H9 (cell line): ENCODE measurements at regions not wholly inside any gene's neighbourhood (a gene's known extent, or its start where the extent isn't known, plus 50 kb on each side); places are given as distances from the start of the nearest gene placed in this dataset.

Experiments
- DNase-seq: peaks from one replicate; pipeline ENCODE4 v3.0.0-alpha.2; 2017
- H2AFZ ChIP-seq: one replicate; pipeline ENCODE4 v1.6.1; 2013; ENCODE audit warnings: mild to moderate bottlenecking, low read length, control low read depth, moderate library complexity
- H2AK5ac ChIP-seq: 2 replicates; pipeline ENCODE4 v1.6.1; 2013; ENCODE audit warnings: low read length, control low read depth, mixed read lengths; ENCODE audit not compliant: insufficient read length
- H2BK120ac ChIP-seq: one replicate; pipeline ENCODE4 v1.6.1; 2013; ENCODE audit warnings: low read depth, mild to moderate bottlenecking, low read length, control low read depth, inconsistent platforms; ENCODE audit not compliant: poor library complexity, severe bottlenecking
- H2BK12ac ChIP-seq: 2 replicates; pipeline ENCODE4 v1.6.1; 2013; ENCODE audit warnings: low read length, control low read depth, mixed read lengths, low read depth; ENCODE audit not compliant: insufficient read length
- H2BK15ac ChIP-seq: 2 replicates; pipeline ENCODE4 v1.6.1; 2013; ENCODE audit warnings: low read depth, low read length, control low read depth
- H2BK20ac ChIP-seq: one replicate; pipeline ENCODE4 v1.6.1; 2013; ENCODE audit warnings: low read depth, mild to moderate bottlenecking, low read length, control low read depth, inconsistent platforms; ENCODE audit not compliant: poor library complexity, severe bottlenecking
- H2BK5ac ChIP-seq: 2 replicates; pipeline ENCODE4 v1.6.1; 2013; ENCODE audit warnings: low read length, control low read depth, mixed read lengths; ENCODE audit not compliant: insufficient read length
- H3K14ac ChIP-seq: 2 replicates; pipeline ENCODE4 v1.6.1; 2013; ENCODE audit warnings: low read length, control low read depth; ENCODE audit not compliant: insufficient read depth
- H3K18ac ChIP-seq: 2 replicates; pipeline ENCODE4 v1.6.1; 2013; ENCODE audit warnings: low read depth, mild to moderate bottlenecking, mixed read lengths, low read length, control low read depth; ENCODE audit not compliant: insufficient read length
- H3K23ac ChIP-seq: 2 replicates; pipeline ENCODE4 v1.6.1; 2013; ENCODE audit warnings: low read length, control low read depth, mixed read lengths, low read depth; ENCODE audit not compliant: insufficient read length
- H3K23me2 ChIP-seq: 2 replicates; pipeline ENCODE4 v1.6.1; 2013; ENCODE audit warnings: low read depth, mild to moderate bottlenecking, mixed read lengths, low read length, control low read depth; ENCODE audit not compliant: insufficient read length, poor library complexity, severe bottlenecking
- H3K27ac ChIP-seq: 2 replicates; pipeline ENCODE4 v1.5.1; 2013; ENCODE audit warnings: low read length, control low read depth, mixed read lengths, low read depth; ENCODE audit not compliant: insufficient read length
- H3K27me3 ChIP-seq: 2 replicates; pipeline ENCODE4 v1.6.1; 2013; ENCODE audit warnings: low read length, control low read depth, inconsistent platforms; ENCODE audit not compliant: insufficient read depth
- H3K4ac ChIP-seq: 2 replicates; pipeline ENCODE4 v1.6.1; 2013; ENCODE audit warnings: low read depth, mild to moderate bottlenecking, control low read depth, inconsistent platforms, low read length, moderate library complexity
- H3K4me1 ChIP-seq: 2 replicates; pipeline ENCODE4 v1.6.1; 2013; ENCODE audit warnings: low read length, control low read depth, inconsistent platforms; ENCODE audit not compliant: insufficient read depth
- H3K4me2 ChIP-seq: 2 replicates; pipeline ENCODE4 v1.6.1; 2013; ENCODE audit warnings: low read length, control low read depth, mixed read lengths; ENCODE audit not compliant: insufficient read length, insufficient read depth
- H3K56ac ChIP-seq: 2 replicates; pipeline ENCODE4 v1.6.1; 2013; ENCODE audit warnings: low read depth, mild to moderate bottlenecking, mixed read lengths, low read length, control low read depth; ENCODE audit not compliant: insufficient read length
- H3K79me1 ChIP-seq: 2 replicates; pipeline ENCODE4 v1.6.1; 2013; ENCODE audit warnings: low read depth, mild to moderate bottlenecking, moderate library complexity, low read length, control low read depth, inconsistent platforms; ENCODE audit not compliant: insufficient read depth, poor library complexity, severe bottlenecking
- H3K79me2 ChIP-seq: 2 replicates; pipeline ENCODE4 v1.6.1; 2013; ENCODE audit warnings: low read length, control low read depth, inconsistent platforms; ENCODE audit not compliant: insufficient read depth
- H3K9ac ChIP-seq: 2 replicates; pipeline ENCODE4 v1.6.1; 2013; ENCODE audit warnings: low read length, control low read depth, mixed read lengths; ENCODE audit not compliant: insufficient read length; ENCODE audit errors: extremely low read depth
- H3K9me3 ChIP-seq: one replicate; pipeline ENCODE4 v1.6.1; 2013; ENCODE audit warnings: low read depth, low read length, inconsistent platforms; ENCODE audit not compliant: control insufficient read depth
- H3T11ph ChIP-seq: one replicate; pipeline ENCODE4 v1.6.1; 2013; ENCODE audit warnings: mild to moderate bottlenecking, low read length, control low read depth, inconsistent platforms
- H4K20me1 ChIP-seq: one replicate; pipeline ENCODE4 v1.6.1; 2013; ENCODE audit not compliant: control insufficient read depth, insufficient read length, insufficient read depth
- H4K5ac ChIP-seq: 2 replicates; pipeline ENCODE4 v1.6.1; 2013; ENCODE audit warnings: low read depth, mild to moderate bottlenecking, mixed read lengths, low read length, control low read depth; ENCODE audit not compliant: insufficient read length
- H4K8ac ChIP-seq: replicated peaks from 2 replicates; pipeline ENCODE4 v1.6.1; 2013; ENCODE audit warnings: low read length, control low read depth, mixed read lengths, low read depth; ENCODE audit not compliant: insufficient read length
- H4K91ac ChIP-seq: 2 replicates; pipeline ENCODE4 v1.6.1; 2013; ENCODE audit warnings: low read depth, mild to moderate bottlenecking, moderate library complexity, mixed read lengths, low read length, control low read depth; ENCODE audit not compliant: insufficient read length
- H3K27ac Mint-ChIP-seq, 3 experiments: 2 replicates in 2 of 3; 3 replicates in 1 of 3; pipeline ENCODE4 v1.8.0; 2020 to 2021; ENCODE audit warnings: mixed read lengths in 3 of 3, mild to moderate bottlenecking in 1 of 3, moderate library complexity in 1 of 3
- H3K27me3 Mint-ChIP-seq: 2 replicates; pipeline ENCODE4 v1.8.0; 2021; ENCODE audit warnings: low read depth, mild to moderate bottlenecking, moderate library complexity, mixed read lengths
- H3K36me3 Mint-ChIP-seq, 3 experiments: 2 replicates in 2 of 3; 3 replicates in 1 of 3; pipeline ENCODE4 v1.8.0; 2020 to 2021; ENCODE audit warnings: low read depth in 3 of 3, mixed read lengths in 3 of 3; ENCODE audit not compliant: insufficient read depth in 1 of 3
- H3K4me1 Mint-ChIP-seq, 2 experiments: 2 replicates each; pipeline ENCODE4 v1.8.0; 2020; ENCODE audit warnings: mixed read lengths in 2 of 2
- H3K4me3 Mint-ChIP-seq, 2 experiments: 2 replicates in 1 of 2; 3 replicates in 1 of 2; pipeline ENCODE4 v1.8.0; 2020 to 2021; ENCODE audit warnings: mild to moderate bottlenecking in 2 of 2, mixed read lengths in 2 of 2, moderate library complexity in 1 of 2
- H3K9me3 Mint-ChIP-seq, 2 experiments: 2 replicates in 1 of 2; 3 replicates in 1 of 2; pipeline ENCODE4 v1.8.0; 2020; ENCODE audit warnings: mild to moderate bottlenecking in 2 of 2, mixed read lengths in 2 of 2, moderate library complexity in 1 of 2
- CTCF ChIP-seq: fragments of 200-600 bp; sonication (generic); conservative IDR thresholded peaks from 3 replicates; pipeline ENCODE4 v1.8.0; 2021; ENCODE audit warnings: antibody characterized with exemption, mild to moderate bottlenecking
- WGBS: extraction: QIAGEN DNeasy Blood & Tissue Kit; methylation state at CpG from one replicate; pipeline ENCODE4 v1.1.7; 2013; ENCODE audit warnings: missing lambda C conversion rate, low lambda C conversion rate, mixed read lengths; ENCODE audit not compliant: insufficient read length; ENCODE audit errors: extremely low coverage; 5-methylcytosine and 5-hydroxymethylcytosine counted together

GRCh38 chr9:89939626-89940292 is 334.9 kb downstream of the GADD45G start:
- Histone ChIP-seq H2BK15ac (no peak overlapping the region), H2BK5ac (no peak overlapping the region), H3K14ac (no peak overlapping the region), H4K91ac (no peak overlapping the region), H3K56ac (no peak overlapping the region), H3T11ph (no peak overlapping the region), H4K20me1 (no peaks in the 10 kb centered on the region), H4K5ac (no peak overlapping the region), H3K27me3 (no peaks in the 10 kb centered on the region), H2AFZ (no peak overlapping the region), H2BK20ac (no peak overlapping the region), H3K79me1 (no peaks in the 10 kb centered on the region), H2BK12ac (no peak overlapping the region), H3K4ac (no peak overlapping the region), H3K4me2 (no peak overlapping the region), H2BK120ac (no peak overlapping the region), H2AK5ac (no peak overlapping the region), H3K27ac (no peak overlapping the region), H3K79me2 (no peaks in the 10 kb centered on the region), H4K8ac (no peak overlapping the region), H3K18ac (no peak overlapping the region), H3K9me3 (no peaks in the 10 kb centered on the region), H3K23me2 (no peaks in the 10 kb centered on the region), H3K9ac (no peak overlapping the region), H3K23ac (no peak overlapping the region), H3K4me1 (no peaks in the 10 kb centered on the region)
- Mint-ChIP-seq H3K27me3 (peaks cover 10% of the 10 kb centered on the region), H3K4me3 (no peak overlapping the region), H3K4me1 (no peaks in the 10 kb centered on the region; a peak in 1 of 4 replicates), H3K27ac (no peak overlapping the region), H3K36me3 (no peaks in the 10 kb centered on the region), H3K9me3 (no peaks in the 10 kb centered on the region)
- no peak for DNase-seq
- no CpG with 5 or more reads among the region's 14 CpGs for WGBS
- TF ChIP-seq CTCF: no peak
